Progenitor cell of endocrine pancreas (in vitro differentiated cells): ENCODE measurements at regions not wholly inside any gene's neighbourhood (a gene's known extent, or its start where the extent isn't known, plus 50 kb on each side); places are given as distances from the start of the nearest gene placed in this dataset.

Experiments
- DNase-seq: peaks from one replicate; pipeline ENCODE4 v3.0.0; 2021; ENCODE audit warnings: low spot score; ENCODE audit not compliant: unreplicated experiment
- H3K27ac Mint-ChIP-seq: 2 replicates; pipeline ENCODE4 v1.8.0; 2021; ENCODE audit warnings: mild to moderate bottlenecking, moderate library complexity, mixed read lengths
- H3K27me3 Mint-ChIP-seq: 2 replicates; pipeline ENCODE4 v1.8.0; 2021; ENCODE audit warnings: mixed read lengths
- H3K36me3 Mint-ChIP-seq: 2 replicates; pipeline ENCODE4 v1.8.0; 2022; ENCODE audit warnings: mixed read lengths; ENCODE audit not compliant: insufficient read depth
- H3K4me1 Mint-ChIP-seq: 2 replicates; pipeline ENCODE4 v1.8.0; 2021; ENCODE audit warnings: low read depth, mixed read lengths
- H3K4me3 Mint-ChIP-seq: 2 replicates; pipeline ENCODE4 v1.8.0; 2021; ENCODE audit warnings: low read depth, mild to moderate bottlenecking, moderate library complexity, mixed read lengths
- H3K9me3 Mint-ChIP-seq: 2 replicates; pipeline ENCODE4 v1.8.0; 2021; ENCODE audit warnings: low read depth, mixed read lengths
- TF ChIP-seq, protein P1 (sequence below): fragments of 200-600 bp; sonication (generic); IDR thresholded peaks from one replicate; pipeline ENCODE4 v1.5.0; 2021; ENCODE audit warnings: antibody characterized with exemption, mild to moderate bottlenecking; ENCODE audit not compliant: unreplicated experiment

DNA sequence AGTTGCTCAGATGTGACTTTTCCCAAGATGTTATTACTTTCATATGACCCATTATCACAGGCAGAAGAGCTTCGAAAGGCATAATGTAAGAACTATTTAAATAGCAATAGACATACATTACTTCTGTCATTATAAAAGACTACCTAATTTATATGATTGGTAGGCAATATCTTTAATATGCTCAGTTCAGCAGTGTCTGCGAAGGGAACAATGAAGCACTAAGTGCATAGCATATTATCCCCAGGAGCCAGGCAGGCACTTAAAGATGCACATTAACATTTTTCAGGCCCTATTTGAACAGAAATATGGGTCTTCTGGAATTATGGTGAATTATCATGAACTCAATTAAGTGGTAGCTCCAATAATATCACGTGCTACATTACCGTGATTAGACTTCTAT, 217.8 kb downstream of the EPM2A start:
- Mint-ChIP-seq H3K4me1 (no peaks in the 10 kb centered on the region), H3K9me3 (peaks cover 9% of the 10 kb centered on the region), H3K27ac (no peak overlapping the region), H3K36me3 (no peaks in the 10 kb centered on the region), H3K4me3 (no peak overlapping the region), H3K27me3 (no peaks in the 10 kb centered on the region)
- DNase-seq, result no peak
- TF ChIP-seq, protein P1, sequence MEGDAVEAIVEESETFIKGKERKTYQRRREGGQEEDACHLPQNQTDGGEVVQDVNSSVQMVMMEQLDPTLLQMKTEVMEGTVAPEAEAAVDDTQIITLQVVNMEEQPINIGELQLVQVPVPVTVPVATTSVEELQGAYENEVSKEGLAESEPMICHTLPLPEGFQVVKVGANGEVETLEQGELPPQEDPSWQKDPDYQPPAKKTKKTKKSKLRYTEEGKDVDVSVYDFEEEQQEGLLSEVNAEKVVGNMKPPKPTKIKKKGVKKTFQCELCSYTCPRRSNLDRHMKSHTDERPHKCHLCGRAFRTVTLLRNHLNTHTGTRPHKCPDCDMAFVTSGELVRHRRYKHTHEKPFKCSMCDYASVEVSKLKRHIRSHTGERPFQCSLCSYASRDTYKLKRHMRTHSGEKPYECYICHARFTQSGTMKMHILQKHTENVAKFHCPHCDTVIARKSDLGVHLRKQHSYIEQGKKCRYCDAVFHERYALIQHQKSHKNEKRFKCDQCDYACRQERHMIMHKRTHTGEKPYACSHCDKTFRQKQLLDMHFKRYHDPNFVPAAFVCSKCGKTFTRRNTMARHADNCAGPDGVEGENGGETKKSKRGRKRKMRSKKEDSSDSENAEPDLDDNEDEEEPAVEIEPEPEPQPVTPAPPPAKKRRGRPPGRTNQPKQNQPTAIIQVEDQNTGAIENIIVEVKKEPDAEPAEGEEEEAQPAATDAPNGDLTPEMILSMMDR, result no peak

DNA sequence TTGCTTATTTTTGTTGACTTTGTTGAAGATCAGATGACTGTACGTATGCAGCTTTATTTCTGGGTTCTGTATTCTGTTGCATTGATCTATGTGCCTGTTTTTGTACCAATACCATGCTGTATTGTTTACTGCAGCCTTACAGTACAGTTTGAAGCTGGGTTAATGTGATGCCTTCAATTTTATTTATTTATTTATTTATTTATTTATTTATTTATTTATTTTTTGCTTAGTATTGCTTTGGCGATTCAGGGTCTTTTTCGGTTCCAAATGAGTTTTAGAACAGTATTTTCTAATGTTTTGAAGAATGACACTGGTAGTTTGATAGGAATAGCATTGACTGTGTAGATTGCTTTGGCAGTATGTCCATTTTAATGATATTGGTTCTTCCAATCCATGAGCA, 210.3 kb downstream of the EPM2A start:
- no peak overlapping the region for H3K4me3 Mint-ChIP-seq
- DNase-seq, result no peak
- H3K9me3 Mint-ChIP-seq, result peaks cover 16% of the 10 kb centered on the region
- H3K36me3 Mint-ChIP-seq, result no peaks in the 10 kb centered on the region
- no peaks in the 10 kb centered on the region for H3K4me1 Mint-ChIP-seq
- no peak overlapping the region for H3K27ac Mint-ChIP-seq
- no peaks in the 10 kb centered on the region for H3K27me3 Mint-ChIP-seq
- TF ChIP-seq, protein P1, result no peak

DNA sequence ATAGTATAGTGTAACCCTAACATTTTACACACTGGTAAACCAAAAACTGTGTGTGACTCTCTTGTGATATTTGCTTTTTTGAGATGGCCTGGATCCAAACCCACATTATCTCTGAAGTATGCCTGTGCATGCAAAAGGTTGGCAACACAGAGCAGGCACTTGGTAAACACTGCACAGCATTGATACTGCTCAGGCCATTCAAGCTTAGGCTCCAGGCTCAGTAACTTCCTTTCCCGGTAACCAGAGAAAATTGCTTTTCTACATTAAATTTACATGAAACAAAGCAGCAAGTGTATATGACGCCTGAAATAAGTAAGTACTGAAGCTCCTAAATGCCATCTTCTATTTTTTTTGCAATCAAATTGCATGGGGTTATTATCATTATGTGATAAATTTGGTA, 205.7 kb downstream of the EPM2A start:
- Mint-ChIP-seq H3K27ac (no peak overlapping the region), H3K36me3 (no peaks in the 10 kb centered on the region), H3K4me3 (no peak overlapping the region), H3K9me3 (peaks cover 17% of the 10 kb centered on the region), H3K27me3 (no peaks in the 10 kb centered on the region), H3K4me1 (peaks cover 2% of the 10 kb centered on the region)
- TF ChIP-seq, protein P1, result no peak
- no peak for DNase-seq

DNA sequence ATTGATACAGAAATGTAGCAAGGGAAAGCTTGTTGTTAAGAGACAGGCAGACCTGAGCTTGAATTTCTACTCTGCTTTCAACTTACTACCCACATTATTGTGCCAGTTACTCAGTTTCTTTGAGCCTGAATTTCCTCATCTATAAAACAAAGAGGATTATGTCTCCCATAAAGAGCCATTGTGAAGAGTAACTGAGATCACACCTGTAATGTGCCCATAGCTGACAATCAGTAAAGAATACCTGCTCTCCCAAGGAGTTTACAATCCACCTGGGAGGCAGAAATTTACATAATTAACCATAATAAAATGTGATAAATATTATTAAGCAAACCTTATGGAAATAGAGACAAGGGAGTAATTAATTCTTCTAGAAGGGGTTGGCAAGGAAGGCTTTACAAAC, 204.9 kb downstream of the EPM2A start:
- Mint-ChIP-seq H3K36me3 (no peaks in the 10 kb centered on the region), H3K4me1 (peaks cover 2% of the 10 kb centered on the region), H3K27me3 (no peaks in the 10 kb centered on the region), H3K4me3 (no peak overlapping the region), H3K9me3 (peaks cover 20% of the 10 kb centered on the region), H3K27ac (no peak overlapping the region)
- DNase-seq, result no peak
- TF ChIP-seq, protein P1, result no peak

DNA sequence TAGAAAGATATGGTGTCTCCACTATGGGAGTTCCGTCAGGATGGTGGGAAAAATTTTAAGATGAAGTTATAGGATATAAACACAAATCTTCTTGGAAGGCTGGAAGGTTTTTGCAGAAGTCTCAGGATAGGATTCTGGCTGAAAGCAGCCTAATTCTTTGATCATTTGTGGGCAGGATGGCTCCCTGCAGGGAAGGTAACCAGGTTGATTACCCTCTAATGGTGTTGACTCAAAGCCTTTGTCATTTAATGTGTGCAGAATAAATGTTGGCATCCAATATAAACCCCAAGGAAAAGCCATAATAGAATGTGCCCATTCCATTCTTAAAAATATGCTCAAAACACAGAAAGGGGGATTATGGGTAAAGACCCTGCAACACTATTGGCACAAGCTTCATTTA, 204.3 kb downstream of the EPM2A start:
- peaks cover 2% of the 10 kb centered on the region for H3K4me1 Mint-ChIP-seq
- no peaks in the 10 kb centered on the region for H3K27me3 Mint-ChIP-seq
- no peaks in the 10 kb centered on the region for H3K36me3 Mint-ChIP-seq
- peaks cover 14% of the 10 kb centered on the region for H3K9me3 Mint-ChIP-seq
- H3K27ac Mint-ChIP-seq, result no peak overlapping the region
- TF ChIP-seq, protein P1, result no peak
- DNase-seq, result no peak
- no peak overlapping the region for H3K4me3 Mint-ChIP-seq
